ENCODE measurements at regions not wholly inside any gene's neighbourhood (a gene's known extent, or its start where the extent isn't known, plus 50 kb on each side); places are given as distances from the start of the nearest gene placed in this dataset.

DNA sequence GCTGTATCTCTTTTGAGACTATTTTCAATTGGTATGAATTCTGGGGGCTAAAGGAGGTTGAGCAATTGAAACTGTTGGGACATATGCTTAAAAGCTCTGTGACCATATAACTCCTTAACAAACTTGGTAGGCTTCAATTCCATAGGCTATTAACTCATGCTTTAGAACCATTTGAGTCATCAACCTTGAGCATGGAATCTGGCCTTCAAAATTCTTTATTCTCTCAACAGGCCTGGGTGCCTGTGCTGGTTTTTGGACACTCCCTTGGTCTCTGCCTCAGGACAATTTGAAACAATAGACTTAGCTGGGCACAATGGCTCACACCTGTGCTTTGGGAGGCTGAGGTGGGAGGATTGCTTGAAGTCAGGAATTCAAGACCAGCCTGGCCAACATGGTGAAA, 61.4 kb upstream of the EPB41L4A start:
- TF ChIP-seq, protein P1, sequence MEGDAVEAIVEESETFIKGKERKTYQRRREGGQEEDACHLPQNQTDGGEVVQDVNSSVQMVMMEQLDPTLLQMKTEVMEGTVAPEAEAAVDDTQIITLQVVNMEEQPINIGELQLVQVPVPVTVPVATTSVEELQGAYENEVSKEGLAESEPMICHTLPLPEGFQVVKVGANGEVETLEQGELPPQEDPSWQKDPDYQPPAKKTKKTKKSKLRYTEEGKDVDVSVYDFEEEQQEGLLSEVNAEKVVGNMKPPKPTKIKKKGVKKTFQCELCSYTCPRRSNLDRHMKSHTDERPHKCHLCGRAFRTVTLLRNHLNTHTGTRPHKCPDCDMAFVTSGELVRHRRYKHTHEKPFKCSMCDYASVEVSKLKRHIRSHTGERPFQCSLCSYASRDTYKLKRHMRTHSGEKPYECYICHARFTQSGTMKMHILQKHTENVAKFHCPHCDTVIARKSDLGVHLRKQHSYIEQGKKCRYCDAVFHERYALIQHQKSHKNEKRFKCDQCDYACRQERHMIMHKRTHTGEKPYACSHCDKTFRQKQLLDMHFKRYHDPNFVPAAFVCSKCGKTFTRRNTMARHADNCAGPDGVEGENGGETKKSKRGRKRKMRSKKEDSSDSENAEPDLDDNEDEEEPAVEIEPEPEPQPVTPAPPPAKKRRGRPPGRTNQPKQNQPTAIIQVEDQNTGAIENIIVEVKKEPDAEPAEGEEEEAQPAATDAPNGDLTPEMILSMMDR (conservative IDR thresholded peaks at IDR 0.05; ENCODE audit: low read length) = no peak
- no peak for TF ChIP-seq EZH2phosphoT487 (IDR thresholded peaks at IDR 0.05; ENCODE audit: borderline replicate concordance, low read depth, low read length)

Measured in OCI-LY7 (cell line).